Ramos (cell line): ENCODE measurements at regions not wholly inside any gene's neighbourhood (a gene's known extent, or its start where the extent isn't known, plus 50 kb on each side); places are given as distances from the start of the nearest gene placed in this dataset.
"Not testable (repeated sequence)": the region's sequence is repeated elsewhere in the genome, so short reads cannot be mapped to it uniquely, and the experiment has no call there.

Experiments used
- in situ Hi-C: fragments of 300-500 bp; cut with MboI; formaldehyde crosslinking; loops from one replicate; pipeline ENCODE4 v1.14.3; 2022; ENCODE audit warnings: low sequenced_read_pairs; ENCODE audit not compliant: unreplicated experiment

GRCh38 chr4:82104578-82104977 is 269.2 kb downstream of the HNRNPD start:
- in situ Hi-C loops, result no loop called here

- in situ Hi-C loops, result no loop called here
Observed at GRCh38 chr4:82099928-82100579, 273.7 kb downstream of the HNRNPD start.

GRCh38 chr4:82097504-82097903 is 276.3 kb downstream of the HNRNPD start:
- in situ Hi-C loops, result no loop called here

GRCh38 chr4:82090717-82091116 is 283.1 kb downstream of the HNRNPD start:
- in situ Hi-C loops, result no loop called here

GRCh38 chr4:82084747-82085146 is 289.0 kb downstream of the HNRNPD start:
- in situ Hi-C loops, result no loop called here

GRCh38 chr4:82077471-82077995 is 296.3 kb downstream of the HNRNPD start:
- in situ Hi-C loops, result not testable (repeated sequence)

- in situ Hi-C loops, result no loop called here
Observed at GRCh38 chr4:82076809-82077208, 297.0 kb downstream of the HNRNPD start.

GRCh38 chr4:82076359-82076758 is 297.4 kb downstream of the HNRNPD start:
- in situ Hi-C loops, result no loop called here

GRCh38 chr4:82071951-82072350 is 301.8 kb downstream of the HNRNPD start:
- in situ Hi-C loops, result no loop called here

- in situ Hi-C loops, result no loop called here
Observed at GRCh38 chr4:82069883-82070638, 303.7 kb downstream of the HNRNPD start.

- in situ Hi-C loops, result no loop called here
Observed at GRCh38 chr4:82063017-82063416, 310.8 kb downstream of the HNRNPD start.

- in situ Hi-C loops, result no loop called here
Observed at GRCh38 chr4:82057990-82058544, 315.7 kb downstream of the HNRNPD start.

- in situ Hi-C loops, result no loop called here
Observed at GRCh38 chr4:82055156-82055555, 318.6 kb downstream of the HNRNPD start.

GRCh38 chr4:82053396-82053795 is 320.4 kb downstream of the HNRNPD start:
- in situ Hi-C loops, result no loop called here

- in situ Hi-C loops, result no loop called here
Observed at GRCh38 chr4:82050796-82051195, 323.0 kb downstream of the HNRNPD start.

GRCh38 chr4:82049294-82049693 is 324.5 kb downstream of the HNRNPD start:
- in situ Hi-C loops, result no loop called here

- in situ Hi-C loops, result no loop called here
Observed at GRCh38 chr4:82047731-82048130, 326.1 kb downstream of the HNRNPD start.

- in situ Hi-C loops, result no loop called here
Observed at GRCh38 chr4:82046796-82047195, 327.0 kb downstream of the HNRNPD start.

- in situ Hi-C loops, result no loop called here
Observed at GRCh38 chr4:82045267-82045666, 328.5 kb downstream of the HNRNPD start.

- in situ Hi-C loops, result no loop called here
Observed at GRCh38 chr4:82044141-82044993, 329.4 kb downstream of the HNRNPD start.

- in situ Hi-C loops, result no loop called here
Observed at GRCh38 chr4:82043809-82044137, 330.0 kb downstream of the HNRNPD start.
